Mesothelial cell of epicardium (in vitro differentiated cells): ENCODE measurements at regions not wholly inside any gene's neighbourhood (a gene's known extent, or its start where the extent isn't known, plus 50 kb on each side); places are given as distances from the start of the nearest gene placed in this dataset.

Experiments
- DNase-seq, 2 experiments: peaks; one replicate each; pipeline ENCODE4 v3.0.0; 2021; ENCODE audit warnings: low spot score in 2 of 2; ENCODE audit not compliant: unreplicated experiment in 2 of 2
- H3K27ac Mint-ChIP-seq: 2 replicates; pipeline ENCODE4 v1.8.0; 2021; ENCODE audit warnings: mixed read lengths
- H3K27me3 Mint-ChIP-seq: 2 replicates; pipeline ENCODE4 v1.8.0; 2021; ENCODE audit warnings: low read depth, mixed read lengths
- H3K36me3 Mint-ChIP-seq: 2 replicates; pipeline ENCODE4 v1.8.0; 2021; ENCODE audit warnings: mixed read lengths
- H3K4me1 Mint-ChIP-seq: 2 replicates; pipeline ENCODE4 v1.8.0; 2021; ENCODE audit warnings: mixed read lengths
- H3K4me3 Mint-ChIP-seq: 2 replicates; pipeline ENCODE4 v1.8.0; 2021; ENCODE audit warnings: mild to moderate bottlenecking, moderate library complexity, mixed read lengths
- H3K9me3 Mint-ChIP-seq: 2 replicates; pipeline ENCODE4 v1.8.0; 2021; ENCODE audit warnings: mixed read lengths
- CTCF ChIP-seq: fragments of 200-600 bp; sonication (generic); IDR thresholded peaks from one replicate; pipeline ENCODE4 v1.5.0; 2021; ENCODE audit warnings: antibody characterized with exemption; ENCODE audit not compliant: unreplicated experiment

GRCh38 chr12:19896041-19896440 lies 456.7 kb downstream of the AEBP2 start:
- no peak for DNase-seq
- H3K9me3 Mint-ChIP-seq: peaks cover 2% of the 10 kb centered on the region
- no peaks in the 10 kb centered on the region for H3K36me3 Mint-ChIP-seq
- no peak for TF ChIP-seq CTCF
- H3K27ac Mint-ChIP-seq: peak overlapping the region; percentile 73
- no peak overlapping the region for H3K4me3 Mint-ChIP-seq
- H3K27me3 Mint-ChIP-seq: no peaks in the 10 kb centered on the region
- peaks cover 52% of the 10 kb centered on the region for H3K4me1 Mint-ChIP-seq

DNA sequence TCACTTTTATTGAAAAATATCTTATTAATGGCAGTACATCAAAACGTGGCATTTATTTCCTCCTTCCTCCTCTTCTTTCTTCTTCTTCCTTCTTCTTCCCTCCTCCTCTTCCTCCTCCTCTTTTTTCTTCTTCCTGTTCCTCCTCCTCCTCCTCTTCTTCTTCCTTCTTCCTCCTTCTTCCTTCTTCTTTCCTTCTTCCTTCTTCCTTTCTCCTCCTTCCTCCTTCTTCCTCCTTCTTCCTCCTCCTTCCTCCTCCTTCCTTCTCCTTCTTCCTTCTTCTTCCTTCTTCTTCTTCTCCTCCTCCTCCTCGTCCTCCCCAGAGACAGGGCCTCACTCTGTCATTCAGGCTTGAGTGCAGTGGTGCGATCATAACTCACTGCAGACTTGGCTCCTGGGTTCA lies 457.2 kb downstream of the AEBP2 start:
- H3K27me3 Mint-ChIP-seq: no peaks in the 10 kb centered on the region
- TF ChIP-seq CTCF: no peak

GRCh38 chr12:19897900-19898408 lies 458.7 kb downstream of the AEBP2 start:
- Mint-ChIP-seq H3K9me3 (peaks cover 5% of the 10 kb centered on the region), H3K4me3 (no peak overlapping the region), H3K27me3 (no peaks in the 10 kb centered on the region), H3K27ac (peak overlapping the region; percentile 41), H3K36me3 (no peaks in the 10 kb centered on the region), H3K4me1 (peaks cover 38% of the 10 kb centered on the region)
- no peak for DNase-seq
- no peak for TF ChIP-seq CTCF

More for the DNA sequence above, 457.2 kb downstream of the AEBP2 start:
- Mint-ChIP-seq H3K4me3 (no peak overlapping the region), H3K4me1 (peaks cover 48% of the 10 kb centered on the region), H3K27ac (peak overlapping the region; percentile 73), H3K9me3 (peaks cover 2% of the 10 kb centered on the region), H3K36me3 (no peaks in the 10 kb centered on the region)
- DNase-seq: no peak

DNA sequence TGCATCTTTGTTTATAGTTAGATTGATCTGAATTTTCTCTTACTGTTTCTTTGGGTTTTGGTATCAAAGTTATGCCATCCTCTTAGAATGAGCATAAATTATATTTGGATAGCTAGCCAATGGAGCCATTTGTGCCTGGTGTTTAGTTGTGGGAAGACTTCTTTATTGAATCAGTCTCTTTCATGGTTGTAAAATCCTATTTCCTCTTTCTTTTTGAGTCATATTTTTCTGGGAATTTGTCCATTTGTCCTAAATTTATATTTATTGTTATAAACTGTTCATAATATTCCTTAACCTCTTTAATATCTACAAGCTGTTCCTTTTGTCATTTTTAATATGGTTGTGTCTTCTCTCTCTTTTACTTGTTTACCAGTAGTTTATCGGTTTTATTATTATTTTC lies 462.5 kb downstream of the AEBP2 start:
- no peaks in the 10 kb centered on the region for H3K27me3 Mint-ChIP-seq
- H3K36me3 Mint-ChIP-seq: no peaks in the 10 kb centered on the region
- DNase-seq: no peak
- H3K27ac Mint-ChIP-seq: no peak overlapping the region
- TF ChIP-seq CTCF: no peak
- H3K4me3 Mint-ChIP-seq: no peak overlapping the region
- peaks cover 16% of the 10 kb centered on the region for H3K4me1 Mint-ChIP-seq
- peaks cover 5% of the 10 kb centered on the region for H3K9me3 Mint-ChIP-seq

- H3K4me3 Mint-ChIP-seq: no peak overlapping the region
- TF ChIP-seq CTCF: no peak
- DNase-seq: no peak
- no peaks in the 10 kb centered on the region for H3K36me3 Mint-ChIP-seq
- no peaks in the 10 kb centered on the region for H3K27me3 Mint-ChIP-seq
- peaks cover 5% of the 10 kb centered on the region for H3K4me1 Mint-ChIP-seq
- H3K9me3 Mint-ChIP-seq: peaks cover 5% of the 10 kb centered on the region
- H3K27ac Mint-ChIP-seq: no peak overlapping the region
These were observed 463.5 kb upstream of the PDE3A start for GRCh38 chr12:19904819-19905218.

GRCh38 chr12:19908830-19909229 lies 459.5 kb upstream of the PDE3A start:
- no peak overlapping the region for H3K4me3 Mint-ChIP-seq
- peaks cover 9% of the 10 kb centered on the region for H3K4me1 Mint-ChIP-seq
- H3K36me3 Mint-ChIP-seq: no peaks in the 10 kb centered on the region
- no peak for TF ChIP-seq CTCF
- DNase-seq: no peak
- H3K9me3 Mint-ChIP-seq: peaks cover 8% of the 10 kb centered on the region
- no peaks in the 10 kb centered on the region for H3K27me3 Mint-ChIP-seq
- no peak overlapping the region for H3K27ac Mint-ChIP-seq
